ENCODE measurements at regions not wholly inside any gene's neighbourhood (a gene's known extent, or its start where the extent isn't known, plus 50 kb on each side); places are given as distances from the start of the nearest gene placed in this dataset.

DNA sequence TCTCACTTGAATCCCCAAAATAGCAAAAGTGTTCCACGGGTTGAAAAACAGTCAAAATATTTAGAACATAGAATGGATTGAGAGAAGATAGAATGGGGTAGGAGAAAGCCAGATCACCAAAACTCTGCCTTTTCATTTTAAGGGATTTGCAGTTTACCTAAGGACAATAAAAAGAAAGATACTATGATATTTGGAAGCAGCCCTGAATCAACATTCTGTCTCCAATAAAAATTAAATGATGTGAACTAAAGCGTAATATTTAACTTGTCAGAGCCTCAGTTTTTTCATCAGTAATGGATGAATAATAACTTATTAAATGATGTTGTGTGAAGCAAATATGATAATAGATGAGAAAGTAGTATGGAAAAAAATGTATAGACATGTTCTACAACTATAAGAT is 100.2 kb upstream of the REG3G start:
- DNase-seq: no peak

DNA sequence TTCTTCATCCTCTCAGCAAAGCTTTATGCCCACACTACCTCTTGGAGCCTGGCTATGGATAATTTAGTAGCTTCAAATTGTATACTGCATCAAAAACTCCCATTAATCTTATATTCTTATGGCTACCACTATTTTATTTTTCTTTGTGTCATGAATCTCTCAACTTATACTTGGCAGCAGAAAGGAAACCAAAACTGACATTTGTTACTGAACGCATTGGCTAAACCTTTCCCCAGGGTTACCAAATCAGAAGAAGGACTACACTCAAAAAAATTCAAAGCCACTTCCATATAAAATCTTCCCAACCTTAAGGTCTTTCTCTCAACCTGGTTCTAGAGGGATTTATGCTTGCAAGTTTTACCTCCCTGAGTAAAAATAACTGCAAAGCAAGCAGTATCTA is 97.0 kb upstream of the REG3G start:
- no peak for DNase-seq

DNA sequence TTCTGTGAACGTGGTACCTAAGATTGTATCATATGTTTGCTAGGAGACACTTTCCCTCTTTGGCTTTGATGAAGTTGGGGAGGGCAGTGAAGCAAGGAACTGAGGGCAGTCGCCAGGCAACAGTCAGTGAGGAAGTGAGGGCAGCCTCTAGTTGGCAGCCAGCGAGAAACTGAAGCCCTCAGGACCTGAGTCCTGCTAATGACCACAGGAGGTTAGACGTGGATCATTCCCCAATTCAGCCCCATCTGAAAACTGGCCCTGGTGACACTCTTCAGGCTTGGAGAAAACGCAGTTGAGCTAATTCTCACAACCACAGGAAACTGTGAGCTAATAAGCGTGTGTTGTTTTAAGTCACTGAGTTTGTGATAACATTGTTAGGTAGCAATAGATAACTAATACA is 84.5 kb upstream of the REG3G start:
- no peak for DNase-seq

DNA sequence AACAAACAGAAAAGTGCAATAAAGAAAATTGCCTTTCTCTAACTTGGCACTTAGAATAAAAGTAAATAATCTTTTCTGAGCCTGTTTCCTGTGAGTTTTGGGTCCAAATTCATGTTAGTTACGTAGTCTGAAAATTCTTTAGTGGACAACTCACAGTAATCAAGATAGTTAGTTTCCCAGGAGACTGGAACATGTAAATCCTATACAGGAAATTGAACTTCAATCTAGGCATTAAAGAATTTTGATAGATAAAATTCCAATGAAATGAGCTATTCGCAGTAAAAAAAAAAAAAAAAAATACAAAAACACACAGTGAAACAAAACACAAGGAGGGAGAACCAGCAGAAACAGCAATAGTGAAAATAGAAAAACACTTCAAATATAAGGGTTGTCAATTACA is 83.8 kb upstream of the REG3G start:
- no peak for DNase-seq

DNA sequence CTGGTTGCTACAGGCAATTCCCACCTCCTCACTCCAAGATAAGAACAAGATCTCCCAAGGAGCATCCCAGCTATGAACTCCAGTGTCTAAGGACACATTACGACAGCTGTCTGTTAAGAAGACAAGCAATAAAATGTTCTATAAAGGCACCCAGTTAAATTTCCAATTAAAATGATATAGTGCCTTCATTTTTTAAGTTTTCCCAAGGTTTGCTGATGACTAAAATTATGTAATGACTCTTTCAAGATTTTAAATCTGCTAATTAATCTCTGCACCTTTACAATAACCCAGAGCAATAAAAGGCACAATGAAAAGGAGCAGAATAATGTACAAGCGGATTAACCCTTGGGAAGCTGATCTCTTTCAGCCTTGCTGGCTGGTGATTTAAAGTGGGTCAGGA is 61.6 kb upstream of the REG3G start:
- DNase-seq: no peak

DNA sequence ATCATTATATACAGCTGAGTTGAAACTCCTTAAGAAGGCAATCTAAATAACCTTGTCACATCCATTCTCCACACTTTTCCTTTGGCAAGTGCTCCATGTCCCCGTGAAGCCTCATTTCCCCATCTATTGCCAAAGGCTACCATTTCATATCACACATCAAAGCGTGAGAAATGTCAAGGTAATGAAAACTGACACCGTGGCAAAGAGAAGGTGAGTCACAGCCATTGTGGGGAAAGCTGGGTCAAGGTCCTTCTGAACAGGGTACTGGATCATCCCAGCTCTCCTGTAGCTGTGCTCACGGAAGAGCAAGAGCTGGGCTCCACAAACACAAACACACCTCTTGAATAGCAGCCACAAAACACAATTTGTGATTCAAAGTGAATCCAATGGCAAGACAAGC is 58.2 kb upstream of the REG3G start:
- no peak for DNase-seq

DNA sequence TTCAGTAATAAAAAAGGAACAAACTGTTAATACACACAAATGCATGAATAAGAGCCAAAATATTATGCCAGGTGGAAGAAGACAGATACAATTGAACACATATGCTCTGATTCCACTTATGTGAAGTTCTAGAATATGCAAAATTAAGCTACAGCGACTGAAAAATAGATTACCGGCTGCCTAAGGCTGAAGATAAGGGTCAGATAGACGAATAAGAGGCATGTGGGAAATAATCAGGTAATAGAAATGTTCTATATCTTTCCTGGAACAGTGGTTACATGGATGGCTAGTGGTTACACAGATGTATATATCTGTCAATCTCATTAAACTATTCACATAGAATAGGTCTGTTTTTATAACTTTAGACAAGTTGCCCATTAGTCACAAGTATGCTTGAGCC is 51.9 kb upstream of the REG3G start:
- no peak for DNase-seq
